A549 (cell line): ENCODE measurements at regions not wholly inside any gene's neighbourhood (a gene's known extent, or its start where the extent isn't known, plus 50 kb on each side); places are given as distances from the start of the nearest gene placed in this dataset.

Experiments used
- BHLHE40 ChIP-seq: IDR thresholded peaks from 2 replicates; pipeline ENCODE4 v1.6.1; 2012; ENCODE audit warnings: low read depth, low read length, inconsistent platforms
- CEBPB ChIP-seq, 2 experiments: fragments of >200 bp in 1 of 2; sonication (Bioruptor Twin) in 1 of 2; formaldehyde crosslinking in 1 of 2; IDR thresholded peaks; 2 replicates each; pipeline ENCODE4 v1.6.1; 2012 to 2016
- CTCF ChIP-seq: fragments of >200 bp; sonication (Bioruptor Twin); formaldehyde crosslinking; IDR thresholded peaks from 3 replicates; pipeline ENCODE4 v1.5.1; 2016
- EP300 ChIP-seq, 2 experiments: fragments of >200 bp; sonication (Bioruptor Twin); formaldehyde crosslinking; IDR thresholded peaks; 2 replicates in 1 of 2; 3 replicates in 1 of 2; pipeline ENCODE4 v1.6.1; 2016 to 2017
- FOXS1 ChIP-seq: fragments of 250-450 bp; sonication (Bioruptor Pico); IDR thresholded peaks from 2 replicates; pipeline ENCODE4 v1.5.0; 2020; ENCODE audit warnings: mild to moderate bottlenecking, moderate library complexity
- HDAC2 ChIP-seq: fragments of 200-600 bp; sonication (generic); IDR thresholded peaks from 2 replicates; pipeline ENCODE4 v1.6.1; 2016
- HOXA7 ChIP-seq: fragments of 250-450 bp; sonication (Bioruptor Pico); IDR thresholded peaks from 2 replicates; pipeline ENCODE4 v1.5.0; 2020; ENCODE audit warnings: mild to moderate bottlenecking, moderate library complexity
- MAX ChIP-seq: IDR thresholded peaks from 2 replicates; pipeline ENCODE4 v1.6.1; 2012
- POLR2A ChIP-seq: IDR thresholded peaks from 2 replicates; pipeline ENCODE4 v1.6.1; 2012; ENCODE audit warnings: mild to moderate bottlenecking, low read length
- RCOR1 ChIP-seq: fragments of 150-350 bp; IDR thresholded peaks from 2 replicates; pipeline ENCODE4 v1.6.1; 2014; ENCODE audit warnings: antibody characterized with exemption, low read length, low read depth
- REST ChIP-seq: fragments of 200-600 bp; sonication (generic); IDR thresholded peaks from 2 replicates; pipeline ENCODE4 v1.6.1; 2016; ENCODE audit warnings: antibody characterized with exemption, mild to moderate bottlenecking, moderate library complexity
- RNF2 ChIP-seq: fragments of 200-600 bp; sonication (generic); IDR thresholded peaks from 2 replicates; pipeline ENCODE4 v1.6.1; 2016; ENCODE audit warnings: low read depth, mild to moderate bottlenecking, antibody characterized with exemption, moderate library complexity, borderline replicate concordance
- ZC3H11A ChIP-seq: fragments of 450-650 bp; IDR thresholded peaks from 2 replicates; pipeline ENCODE4 v1.6.1; 2014; ENCODE audit warnings: antibody characterized with exemption, mild to moderate bottlenecking
- ZFP36 ChIP-seq: fragments of 450-650 bp; IDR thresholded peaks from 2 replicates; pipeline ENCODE4 v1.6.1; 2014; ENCODE audit warnings: borderline replicate concordance; ENCODE audit not compliant: partially characterized antibody

- TF ChIP-seq CTCF (no peak), REST (no peak), ZC3H11A (no peak), MAX (no peak), EP300 (IDR thresholded peaks at IDR 0.05) (no peak), RNF2 (no peak), RCOR1 (no peak), HDAC2 (no peak), BHLHE40 (no peak), HOXA7 (no peak), POLR2A (no peak), CEBPB (IDR thresholded peaks at IDR 0.05) (no peak), FOXS1 (no peak), ZFP36 (no peak)
Observed at GRCh38 chr11:33590441-33590840, 110.2 kb downstream of the C11orf91 start.
